ENCODE measurements at regions not wholly inside any gene's neighbourhood (a gene's known extent, or its start where the extent isn't known, plus 50 kb on each side); places are given as distances from the start of the nearest gene placed in this dataset.

- no peak for DNase-seq (ENCODE audit: low read depth)
- no peak overlapping the region for H3K4me3 ChIP-seq (ENCODE audit: low read length)
- TF ChIP-seq CTCF (conservative IDR thresholded peaks at IDR 0.05; ENCODE audit: low read length) = no peak
Observed at GRCh38 chr4:3865986-3866812, 100.0 kb downstream of the ADRA2C start.

GRCh38 chr4:3866813-3867129, 100.6 kb downstream of the ADRA2C start:
- H3K4me3 ChIP-seq (ENCODE audit: low read length) = no peak overlapping the region
- TF ChIP-seq CTCF (conservative IDR thresholded peaks at IDR 0.05; ENCODE audit: low read length) = no peak

GRCh38 chr4:3867403-3868100, 101.4 kb downstream of the ADRA2C start:
- no peak for TF ChIP-seq CTCF (conservative IDR thresholded peaks at IDR 0.05; ENCODE audit: low read length)
- no peak overlapping the region for H3K4me3 ChIP-seq (ENCODE audit: low read length)
- DNase-seq (ENCODE audit: low read depth) = no peak

More at GRCh38 chr4:3866813-3867129, 100.6 kb downstream of the ADRA2C start:
- DNase-seq (ENCODE audit: low read depth) = no peak

GRCh38 chr4:3868211-3869173, 102.3 kb downstream of the ADRA2C start:
- TF ChIP-seq CTCF (conservative IDR thresholded peaks at IDR 0.05; ENCODE audit: low read length) = no peak
- no peak overlapping the region for H3K4me3 ChIP-seq (ENCODE audit: low read length)
- DNase-seq (ENCODE audit: low read depth) = no peak

GRCh38 chr4:3869174-3869572, 103.0 kb downstream of the ADRA2C start:
- DNase-seq (ENCODE audit: low read depth) = no peak
- no peak for TF ChIP-seq CTCF (conservative IDR thresholded peaks at IDR 0.05; ENCODE audit: low read length)
- H3K4me3 ChIP-seq (ENCODE audit: low read length) = no peak overlapping the region

- H3K4me3 ChIP-seq (ENCODE audit: low read length) = no peak overlapping the region
- no peak for DNase-seq (ENCODE audit: low read depth)
- TF ChIP-seq CTCF (conservative IDR thresholded peaks at IDR 0.05; ENCODE audit: low read length) = no peak
Observed at GRCh38 chr4:3869661-3870566, 103.7 kb downstream of the ADRA2C start.

Measured in AG10803 (cell line).